ENCODE measurements at regions not wholly inside any gene's neighbourhood (a gene's known extent, or its start where the extent isn't known, plus 50 kb on each side); places are given as distances from the start of the nearest gene placed in this dataset.

GRCh38 chr4:164617426-164617825 lies 136.5 kb upstream of the SMIM31 start:
- no peak for TF ChIP-seq CTCF (IDR thresholded peaks at IDR 0.05)
- TF ChIP-seq CREM (CRISPR knock-in tag; IDR thresholded peaks at IDR 0.05): no peak

Data from WTC11 (cell line).